Muscle layer of colon (tissue), 2 donors: ENCODE measurements at regions not wholly inside any gene's neighbourhood (a gene's known extent, or its start where the extent isn't known, plus 50 kb on each side); places are given as distances from the start of the nearest gene placed in this dataset.
A peak's percentile ranks its signal among the peaks of the same experiment; 100 is the strongest.

Experiments
- H3K27ac ChIP-seq: one replicate; pipeline ENCODE4 v1.7.0; 2013; ENCODE audit warnings: low read depth, mild to moderate bottlenecking, low read length, moderate library complexity
- H3K27me3 ChIP-seq, 2 donors: one replicate each; pipeline ENCODE4 v1.7.0; 2013; ENCODE audit warnings: low read length in 2 of 2, mild to moderate bottlenecking in 2 of 2; ENCODE audit not compliant: insufficient read depth in 2 of 2, control insufficient read depth in 1 of 2
- H3K36me3 ChIP-seq: one replicate; pipeline ENCODE4 v1.7.0; 2013; ENCODE audit warnings: mild to moderate bottlenecking, low read length; ENCODE audit not compliant: insufficient read depth
- H3K4me1 ChIP-seq: one replicate; pipeline ENCODE4 v1.7.0; 2013; ENCODE audit warnings: mild to moderate bottlenecking, low read length; ENCODE audit not compliant: insufficient read depth
- H3K4me3 ChIP-seq, 2 donors: one replicate each; pipeline ENCODE4 v1.7.0; 2013; ENCODE audit warnings: low read length in 2 of 2, low read depth in 1 of 2, mild to moderate bottlenecking in 1 of 2, moderate library complexity in 1 of 2
- H3K9ac ChIP-seq: one replicate; pipeline ENCODE4 v1.7.0; 2013; ENCODE audit warnings: low read length
- H3K9me3 ChIP-seq: one replicate; pipeline ENCODE4 v1.7.0; 2013; ENCODE audit warnings: mild to moderate bottlenecking, low read length
- donor health status: abdominal sarcoma.
- donor health status: Adenocarcinoma of cecum.

DNA sequence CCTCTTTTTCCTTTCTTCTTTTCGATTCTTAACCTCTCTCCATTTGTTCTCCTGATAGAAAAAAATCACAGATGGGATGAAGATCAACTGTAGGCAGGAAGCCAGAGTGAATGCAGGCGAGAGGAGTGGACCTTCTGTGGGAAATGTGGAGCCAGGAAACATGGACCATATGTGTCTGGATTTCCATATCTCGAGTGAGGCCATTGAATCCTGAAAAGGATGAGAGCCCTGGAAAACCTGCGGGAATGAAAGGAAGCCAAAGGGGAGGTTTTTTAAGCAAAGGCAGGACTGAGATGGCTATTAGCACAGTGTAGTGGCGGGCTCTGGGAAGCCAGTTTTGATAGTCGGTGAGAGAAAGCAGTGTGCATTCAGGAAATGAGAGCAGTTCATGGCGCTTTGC is 139.5 kb upstream of the C9orf72 start:
- Histone ChIP-seq H3K27ac (no peak overlapping the region), H3K4me1 (no peaks in the 10 kb centered on the region), H3K9ac (no peak overlapping the region), H3K27me3 (no peaks in the 10 kb centered on the region), H3K4me3 (no peak overlapping the region), H3K36me3 (no peaks in the 10 kb centered on the region), H3K9me3 (no peaks in the 10 kb centered on the region)

DNA sequence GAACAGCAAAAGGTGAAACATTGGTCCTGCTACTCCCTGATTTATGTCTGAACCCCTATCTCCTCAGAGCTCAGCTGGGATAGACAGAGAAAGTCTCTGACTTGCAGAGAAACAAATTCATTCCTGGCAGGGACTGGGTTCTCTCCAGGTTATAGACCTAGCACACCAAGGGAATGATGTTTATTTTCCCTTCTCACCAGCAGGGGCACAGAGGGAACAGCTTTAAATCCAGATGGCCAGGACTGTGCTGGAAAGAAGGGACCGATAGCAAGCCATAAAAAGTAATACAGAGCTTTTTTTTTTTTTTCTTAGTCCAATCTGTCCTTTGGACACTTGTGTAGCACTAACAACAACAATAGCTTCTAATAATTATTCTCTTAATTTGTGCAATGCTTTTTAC is 141.1 kb upstream of the C9orf72 start:
- no peak overlapping the region for H3K27ac ChIP-seq
- no peaks in the 10 kb centered on the region for H3K9me3 ChIP-seq

DNA sequence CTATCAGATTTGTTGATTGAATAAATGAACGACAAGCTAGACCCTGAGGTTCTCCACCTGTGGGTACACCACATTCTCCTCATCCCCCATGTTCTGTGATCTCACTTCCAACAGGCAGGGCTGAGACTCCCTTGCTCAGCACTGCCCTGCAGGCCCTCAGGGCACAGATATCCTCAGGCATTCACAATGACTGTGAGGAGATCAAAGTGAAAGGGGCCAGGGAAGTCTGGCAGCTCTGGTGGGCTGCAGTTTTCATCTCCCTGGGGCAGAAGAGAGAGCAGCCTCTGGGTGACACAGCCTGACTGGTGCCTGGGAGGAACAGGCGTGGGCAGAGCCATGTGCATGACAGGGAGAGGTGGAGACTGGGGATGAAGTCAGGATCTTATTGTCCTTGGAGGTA is 142.4 kb upstream of the C9orf72 start:
- Histone ChIP-seq H3K4me1 (no peaks in the 10 kb centered on the region), H3K4me3 (no peak overlapping the region), H3K9me3 (no peaks in the 10 kb centered on the region), H3K36me3 (no peaks in the 10 kb centered on the region), H3K9ac (no peak overlapping the region), H3K27me3 (no peaks in the 10 kb centered on the region), H3K27ac (no peak overlapping the region)

More for the DNA sequence above, 141.1 kb upstream of the C9orf72 start:
- no peak overlapping the region for H3K9ac ChIP-seq
- no peaks in the 10 kb centered on the region for H3K27me3 ChIP-seq
- no peaks in the 10 kb centered on the region for H3K4me1 ChIP-seq
- H3K36me3 ChIP-seq: no peaks in the 10 kb centered on the region
- H3K4me3 ChIP-seq: no peak overlapping the region

DNA sequence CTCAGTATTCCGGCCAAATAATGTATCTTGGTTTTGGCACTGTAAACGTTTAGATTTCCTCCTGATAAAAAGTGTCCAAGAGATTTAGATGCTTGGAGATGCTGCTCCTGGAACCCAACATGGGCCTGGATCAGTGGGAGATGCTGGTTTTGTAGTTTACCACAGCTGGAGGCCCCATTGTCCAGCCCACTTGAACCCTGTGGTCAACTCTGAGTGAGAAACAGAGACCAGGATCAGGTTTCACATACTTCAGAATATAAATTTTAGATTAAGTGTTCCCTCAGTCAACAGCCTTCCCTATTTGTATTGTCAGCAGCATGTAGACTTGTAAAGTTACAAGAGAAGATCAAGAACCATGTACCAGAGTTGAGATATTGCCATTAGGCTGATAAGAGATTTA is 144.7 kb upstream of the C9orf72 start:
- H3K4me3 ChIP-seq: no peak overlapping the region
- no peaks in the 10 kb centered on the region for H3K27me3 ChIP-seq
- no peak overlapping the region for H3K27ac ChIP-seq
- no peak overlapping the region for H3K9ac ChIP-seq
- H3K36me3 ChIP-seq: no peaks in the 10 kb centered on the region
- no peaks in the 10 kb centered on the region for H3K9me3 ChIP-seq
- no peaks in the 10 kb centered on the region for H3K4me1 ChIP-seq

DNA sequence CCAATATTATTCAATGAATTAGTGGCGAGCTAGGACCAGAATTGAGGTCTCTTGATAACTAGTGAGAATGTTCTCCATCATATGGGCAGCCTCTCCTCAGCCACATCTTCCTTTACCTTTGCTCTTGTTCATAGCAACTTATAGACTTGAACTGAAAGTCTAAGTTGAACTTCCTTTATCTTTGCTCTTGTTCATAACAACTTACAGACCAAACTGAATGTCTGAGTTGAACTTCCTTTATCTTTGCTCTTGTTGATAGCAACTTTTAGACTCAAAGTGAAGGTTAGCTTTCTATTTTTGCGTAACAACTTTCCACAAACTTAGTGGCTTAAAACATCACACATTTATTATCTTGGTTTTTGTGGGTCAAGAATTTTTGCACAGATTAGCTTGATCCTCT is 146.4 kb upstream of the C9orf72 start:
- Histone ChIP-seq H3K9me3 (no peaks in the 10 kb centered on the region), H3K27me3 (no peaks in the 10 kb centered on the region), H3K36me3 (no peaks in the 10 kb centered on the region), H3K27ac (no peak overlapping the region), H3K9ac (no peak overlapping the region), H3K4me1 (no peaks in the 10 kb centered on the region), H3K4me3 (no peak overlapping the region)

DNA sequence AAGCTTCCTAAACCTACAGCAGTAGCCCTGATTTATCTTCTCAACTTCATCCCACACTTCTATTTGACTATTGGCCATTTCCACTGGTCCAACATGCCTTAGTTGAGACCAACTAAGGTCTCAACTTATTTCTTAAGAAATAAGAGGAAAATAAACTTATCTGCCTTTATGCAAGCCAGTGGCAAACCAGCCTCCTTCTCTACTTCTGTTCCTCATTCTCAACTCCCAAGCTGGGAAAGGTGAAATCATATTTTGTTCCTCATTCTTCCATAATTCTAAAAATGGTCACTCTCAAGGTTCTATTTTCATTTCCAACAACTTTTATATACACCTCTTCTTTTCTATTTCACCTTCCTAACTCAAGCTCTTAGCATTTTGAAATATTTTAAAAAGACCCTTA is 149.6 kb upstream of the C9orf72 start:
- no peak overlapping the region for H3K9ac ChIP-seq
- H3K4me3 ChIP-seq: no peak overlapping the region
- peaks cover 3% of the 10 kb centered on the region for H3K4me1 ChIP-seq
- H3K9me3 ChIP-seq: no peaks in the 10 kb centered on the region
- no peak overlapping the region for H3K27ac ChIP-seq
- H3K27me3 ChIP-seq: no peaks in the 10 kb centered on the region
- no peaks in the 10 kb centered on the region for H3K36me3 ChIP-seq

DNA sequence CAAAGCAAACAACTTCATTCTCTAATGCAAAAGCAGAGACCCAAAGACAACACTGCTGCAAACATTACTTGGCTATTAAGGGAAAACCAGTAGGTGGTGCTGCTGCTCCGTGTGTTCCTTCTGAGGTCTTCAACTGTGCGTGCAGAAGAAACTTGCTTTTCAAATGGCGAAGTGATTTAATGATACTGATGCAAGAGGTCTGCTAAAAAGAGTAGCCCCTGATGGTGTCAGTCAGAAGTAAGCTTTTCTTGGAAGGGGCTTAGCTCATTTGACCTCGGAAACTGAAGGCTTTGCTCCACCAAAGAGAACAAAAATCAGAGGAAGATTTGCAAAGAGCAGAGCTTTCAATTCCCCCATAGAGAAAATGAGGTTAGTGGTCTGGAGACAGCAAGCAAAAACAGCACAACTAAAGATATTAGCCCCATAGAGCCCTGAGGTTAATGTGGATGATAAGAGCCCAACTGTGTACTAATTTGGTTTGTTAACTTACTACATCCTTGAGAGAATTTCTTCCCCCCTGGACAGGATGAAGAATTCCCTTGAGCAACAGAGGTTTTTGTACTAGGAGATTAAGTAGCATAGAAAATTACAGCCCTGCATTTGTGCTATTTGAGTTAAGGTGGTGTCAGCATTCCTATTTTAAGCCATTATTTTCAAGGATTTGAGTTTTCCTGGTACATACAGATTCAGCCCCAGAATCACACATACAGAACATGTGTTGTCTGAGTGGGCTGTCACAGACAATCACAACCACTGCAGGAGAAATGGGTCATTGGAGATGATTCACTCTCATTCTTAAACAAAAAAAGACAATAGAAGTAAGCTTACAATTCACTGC is 153.2 kb upstream of the C9orf72 start:
- Histone ChIP-seq H3K36me3 (no peaks in the 10 kb centered on the region), H3K27ac (no peak overlapping the region), H3K4me1 (peaks cover 3% of the 10 kb centered on the region), H3K4me3 (peak overlapping the region; percentile 4 to 15), H3K9me3 (no peaks in the 10 kb centered on the region), H3K27me3 (no peaks in the 10 kb centered on the region), H3K9ac (no peak overlapping the region)

DNA sequence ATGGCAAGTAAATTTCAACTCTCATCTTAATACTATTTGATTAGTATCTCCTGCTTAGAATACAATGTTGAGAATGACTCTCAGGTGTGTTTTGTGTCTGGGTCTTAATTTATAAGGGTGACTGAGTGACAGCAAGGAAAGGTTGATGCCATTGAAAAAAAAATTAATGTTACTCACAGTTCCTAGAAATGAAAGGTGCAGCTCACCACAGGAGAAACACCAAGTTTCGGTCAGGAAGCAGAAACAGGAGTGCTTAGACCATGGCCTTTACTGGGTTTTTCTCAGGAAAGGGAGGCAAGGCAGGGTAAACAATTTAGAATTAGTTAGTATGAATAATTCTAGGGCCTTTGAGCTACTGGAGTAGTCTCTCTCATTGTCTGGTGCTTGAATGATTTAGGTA is 159.2 kb upstream of the C9orf72 start:
- H3K9ac ChIP-seq: no peak overlapping the region
- H3K4me3 ChIP-seq: no peak overlapping the region
- H3K27me3 ChIP-seq: no peaks in the 10 kb centered on the region
- H3K9me3 ChIP-seq: no peaks in the 10 kb centered on the region
- no peak overlapping the region for H3K27ac ChIP-seq
- H3K4me1 ChIP-seq: no peaks in the 10 kb centered on the region
- no peaks in the 10 kb centered on the region for H3K36me3 ChIP-seq

DNA sequence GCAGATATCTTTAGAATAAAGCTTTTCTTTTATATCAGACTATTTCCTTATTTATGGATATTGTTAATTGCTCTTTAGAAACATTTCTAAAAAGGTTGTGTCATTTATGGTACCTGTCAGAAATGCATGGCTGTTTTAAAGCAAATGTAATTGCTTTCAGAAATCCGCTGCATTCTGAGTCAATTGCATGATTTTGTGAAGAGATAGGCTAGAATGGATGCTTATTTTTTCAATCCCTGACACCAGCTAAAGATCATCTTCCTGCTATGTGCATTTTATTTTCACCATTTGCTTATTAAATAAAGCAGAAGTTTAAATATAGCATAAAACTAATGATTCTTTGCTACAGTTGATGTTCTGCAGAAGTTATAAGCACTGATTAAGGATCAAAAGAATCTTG is 170.2 kb upstream of the C9orf72 start:
- H3K27ac ChIP-seq: no peak overlapping the region
- H3K4me3 ChIP-seq: no peak overlapping the region
- no peak overlapping the region for H3K9ac ChIP-seq
- H3K27me3 ChIP-seq: no peaks in the 10 kb centered on the region
- H3K4me1 ChIP-seq: no peaks in the 10 kb centered on the region
- no peaks in the 10 kb centered on the region for H3K9me3 ChIP-seq
- no peaks in the 10 kb centered on the region for H3K36me3 ChIP-seq

DNA sequence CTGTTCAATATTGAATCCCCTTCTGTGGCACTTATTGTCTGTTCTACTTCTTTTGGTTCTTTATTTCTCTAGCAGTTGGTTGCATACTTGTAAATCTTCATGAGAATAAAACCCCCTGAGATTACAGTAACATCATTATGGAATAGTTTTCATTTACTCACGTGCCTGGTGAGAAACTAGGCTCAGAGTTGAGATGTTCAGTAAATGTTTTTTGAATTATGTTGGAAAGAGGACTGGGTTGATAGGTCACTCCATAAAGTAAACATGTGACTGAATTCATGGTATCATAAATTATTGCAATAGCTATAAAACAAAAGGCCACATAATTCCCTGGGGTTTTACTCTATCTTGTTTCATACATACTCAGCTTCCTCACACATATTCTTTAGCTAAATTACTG is 174.2 kb upstream of the C9orf72 start:
- Histone ChIP-seq H3K36me3 (no peaks in the 10 kb centered on the region), H3K27me3 (no peaks in the 10 kb centered on the region), H3K9ac (no peak overlapping the region), H3K4me3 (no peak overlapping the region), H3K4me1 (no peaks in the 10 kb centered on the region), H3K27ac (no peak overlapping the region), H3K9me3 (no peaks in the 10 kb centered on the region)

DNA sequence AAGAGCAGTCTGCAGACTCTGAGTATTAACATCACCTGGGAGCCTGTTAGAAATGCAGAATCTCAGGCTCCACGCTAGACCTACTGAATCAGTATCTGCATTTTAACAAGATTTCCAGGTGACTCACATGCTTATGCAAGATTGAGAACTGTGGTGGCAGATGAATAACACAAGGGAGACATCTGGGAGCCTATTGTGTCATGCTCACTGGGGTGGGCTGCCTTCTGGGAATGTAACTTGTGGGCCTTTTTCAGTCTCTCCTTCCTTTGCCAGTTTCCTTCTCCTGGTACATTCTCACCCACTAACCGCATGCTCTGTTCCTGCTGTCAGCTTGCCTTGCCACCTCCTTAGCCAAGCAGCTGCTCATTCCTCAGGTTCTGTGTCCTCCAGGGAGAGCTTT is 176.6 kb upstream of the C9orf72 start:
- no peaks in the 10 kb centered on the region for H3K9me3 ChIP-seq
- no peak overlapping the region for H3K27ac ChIP-seq
- no peak overlapping the region for H3K9ac ChIP-seq
- H3K36me3 ChIP-seq: no peaks in the 10 kb centered on the region
- H3K27me3 ChIP-seq: no peaks in the 10 kb centered on the region
- no peak overlapping the region for H3K4me3 ChIP-seq
- no peaks in the 10 kb centered on the region for H3K4me1 ChIP-seq

DNA sequence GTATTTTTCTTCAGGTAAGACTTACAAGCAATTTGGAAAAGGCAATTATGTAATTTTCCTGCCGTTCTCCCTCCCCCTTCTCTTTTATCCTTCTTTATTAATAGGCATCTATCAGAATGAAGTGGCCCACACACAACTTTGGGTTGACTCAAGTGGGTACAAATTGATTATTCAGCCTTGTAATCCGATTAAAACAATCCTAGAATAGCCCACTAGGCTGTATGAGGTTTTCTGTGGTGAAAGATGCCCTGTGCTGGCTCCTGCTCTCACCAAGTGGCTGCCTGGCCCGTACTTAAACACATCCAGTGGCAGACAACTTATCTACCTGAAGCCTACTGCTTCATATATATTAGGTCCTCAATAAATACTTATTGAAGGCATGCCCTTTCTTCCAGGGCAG is 177.3 kb upstream of the C9orf72 start:
- no peaks in the 10 kb centered on the region for H3K9me3 ChIP-seq
- no peaks in the 10 kb centered on the region for H3K27me3 ChIP-seq
- H3K36me3 ChIP-seq: no peaks in the 10 kb centered on the region
- H3K27ac ChIP-seq: no peak overlapping the region
- H3K4me3 ChIP-seq: no peak overlapping the region
- no peak overlapping the region for H3K9ac ChIP-seq
- H3K4me1 ChIP-seq: no peaks in the 10 kb centered on the region
